ENCODE measurements at regions not wholly inside any gene's neighbourhood (a gene's known extent, or its start where the extent isn't known, plus 50 kb on each side); places are given as distances from the start of the nearest gene placed in this dataset.
"Not testable (repeated sequence)": the region's sequence is repeated elsewhere in the genome, so short reads cannot be mapped to it uniquely, and the experiment has no call there.

DNA sequence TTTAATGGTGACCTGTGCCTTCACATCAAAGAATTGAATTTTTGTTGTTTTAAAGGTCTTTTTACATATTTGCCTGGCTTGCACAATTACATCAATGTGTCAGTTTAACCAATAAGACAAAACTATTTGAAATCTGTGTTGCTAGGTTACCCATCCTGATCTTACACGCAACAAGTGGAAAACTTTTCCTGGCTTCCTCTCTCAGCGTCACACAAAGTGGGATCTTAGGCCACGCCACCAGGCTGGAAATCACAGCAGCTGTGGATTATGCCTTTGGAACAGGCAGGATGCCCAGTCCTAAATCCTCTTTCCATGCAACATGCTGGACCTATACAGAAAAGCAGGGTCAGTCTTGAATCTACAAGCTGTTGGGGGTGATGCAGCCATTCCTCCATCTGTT lies 298.2 kb upstream of the HNRNPA3 start:
- no peak for DNase-seq
- no peaks in the 10 kb centered on the region for H3K36me3 ChIP-seq (ENCODE audit: low read depth, missing control alignments)
- no peak overlapping the region for H3K27ac ChIP-seq
- no peak overlapping the region for H3K4me3 ChIP-seq
- intact Hi-C loops (cut with DNase I; ENCODE audit: low total_unique reads), result no loop called here
- 95 to 99% methylated on average over 3 of the region's 3 CpGs for WGBS, 2 donors
- no peaks in the 10 kb centered on the region for H3K4me1 ChIP-seq
- no peaks in the 10 kb centered on the region for H3K27me3 ChIP-seq
- TF ChIP-seq POLR2A (IDR thresholded peaks at IDR 0.05), result no peak
- TF ChIP-seq, protein P1, sequence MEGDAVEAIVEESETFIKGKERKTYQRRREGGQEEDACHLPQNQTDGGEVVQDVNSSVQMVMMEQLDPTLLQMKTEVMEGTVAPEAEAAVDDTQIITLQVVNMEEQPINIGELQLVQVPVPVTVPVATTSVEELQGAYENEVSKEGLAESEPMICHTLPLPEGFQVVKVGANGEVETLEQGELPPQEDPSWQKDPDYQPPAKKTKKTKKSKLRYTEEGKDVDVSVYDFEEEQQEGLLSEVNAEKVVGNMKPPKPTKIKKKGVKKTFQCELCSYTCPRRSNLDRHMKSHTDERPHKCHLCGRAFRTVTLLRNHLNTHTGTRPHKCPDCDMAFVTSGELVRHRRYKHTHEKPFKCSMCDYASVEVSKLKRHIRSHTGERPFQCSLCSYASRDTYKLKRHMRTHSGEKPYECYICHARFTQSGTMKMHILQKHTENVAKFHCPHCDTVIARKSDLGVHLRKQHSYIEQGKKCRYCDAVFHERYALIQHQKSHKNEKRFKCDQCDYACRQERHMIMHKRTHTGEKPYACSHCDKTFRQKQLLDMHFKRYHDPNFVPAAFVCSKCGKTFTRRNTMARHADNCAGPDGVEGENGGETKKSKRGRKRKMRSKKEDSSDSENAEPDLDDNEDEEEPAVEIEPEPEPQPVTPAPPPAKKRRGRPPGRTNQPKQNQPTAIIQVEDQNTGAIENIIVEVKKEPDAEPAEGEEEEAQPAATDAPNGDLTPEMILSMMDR (IDR thresholded peaks at IDR 0.05), result no peak
- no peaks in the 10 kb centered on the region for H3K9me3 ChIP-seq

DNA sequence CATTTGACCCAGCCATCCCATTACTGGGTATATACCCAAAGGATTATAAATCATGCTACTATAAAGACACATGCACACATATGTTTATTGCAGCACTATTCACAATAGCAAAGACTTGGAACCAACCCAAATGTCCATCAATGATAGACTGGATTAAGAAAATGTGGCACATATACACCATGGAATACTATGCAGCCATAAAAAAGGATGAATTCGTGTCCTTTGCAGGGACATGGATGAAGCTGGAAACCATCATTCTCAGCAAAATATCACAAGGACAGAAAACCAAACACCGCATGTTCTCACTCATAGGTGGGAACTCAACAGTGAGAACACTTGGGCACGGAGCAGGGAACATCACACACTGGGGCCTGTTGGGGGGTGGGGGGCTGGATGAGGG lies 290.0 kb upstream of the HNRNPA3 start:
- H3K9me3 ChIP-seq; H3K4me3 ChIP-seq; DNase-seq; H3K27ac ChIP-seq; H3K27me3 ChIP-seq; intact Hi-C loops (cut with DNase I; ENCODE audit: low total_unique reads); H3K36me3 ChIP-seq (ENCODE audit: low read depth, missing control alignments); H3K4me1 ChIP-seq: not testable (repeated sequence)
- 94 to 96% methylated on average over 3 of the region's 3 CpGs for WGBS, 2 donors

DNA sequence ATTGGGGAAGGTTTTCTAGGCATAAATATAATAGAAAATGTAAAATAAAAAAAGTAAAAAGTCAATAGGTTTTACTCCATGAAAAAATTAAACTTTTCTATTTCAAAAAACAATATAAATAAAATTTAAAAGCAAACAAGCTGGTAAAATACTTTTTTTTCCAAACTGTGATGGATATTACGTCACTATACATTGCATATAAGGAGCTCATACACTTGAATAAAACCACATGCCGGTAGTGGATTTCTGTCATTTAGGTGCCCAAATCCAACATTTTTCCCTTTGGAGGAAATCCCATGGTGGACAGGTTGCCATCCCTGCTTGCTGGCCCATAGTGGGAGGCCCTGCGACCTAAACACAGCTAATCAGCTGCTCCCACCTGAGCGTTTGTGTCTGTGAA lies 289.4 kb upstream of the HNRNPA3 start:
- no peaks in the 10 kb centered on the region for H3K36me3 ChIP-seq (ENCODE audit: low read depth, missing control alignments)
- WGBS, 2 donors, result 89 to 90% methylated on average over 4 of the region's 4 CpGs
- DNase-seq, result no peak
- no peak for TF ChIP-seq POLR2A (IDR thresholded peaks at IDR 0.05)
- TF ChIP-seq, protein P1 (IDR thresholded peaks at IDR 0.05), result no peak
- H3K4me3 ChIP-seq, result no peak overlapping the region
- intact Hi-C loops (cut with DNase I; ENCODE audit: low total_unique reads), result no loop called here
- no peak overlapping the region for H3K27ac ChIP-seq
- no peaks in the 10 kb centered on the region for H3K4me1 ChIP-seq
- no peaks in the 10 kb centered on the region for H3K9me3 ChIP-seq
- no peaks in the 10 kb centered on the region for H3K27me3 ChIP-seq

DNA sequence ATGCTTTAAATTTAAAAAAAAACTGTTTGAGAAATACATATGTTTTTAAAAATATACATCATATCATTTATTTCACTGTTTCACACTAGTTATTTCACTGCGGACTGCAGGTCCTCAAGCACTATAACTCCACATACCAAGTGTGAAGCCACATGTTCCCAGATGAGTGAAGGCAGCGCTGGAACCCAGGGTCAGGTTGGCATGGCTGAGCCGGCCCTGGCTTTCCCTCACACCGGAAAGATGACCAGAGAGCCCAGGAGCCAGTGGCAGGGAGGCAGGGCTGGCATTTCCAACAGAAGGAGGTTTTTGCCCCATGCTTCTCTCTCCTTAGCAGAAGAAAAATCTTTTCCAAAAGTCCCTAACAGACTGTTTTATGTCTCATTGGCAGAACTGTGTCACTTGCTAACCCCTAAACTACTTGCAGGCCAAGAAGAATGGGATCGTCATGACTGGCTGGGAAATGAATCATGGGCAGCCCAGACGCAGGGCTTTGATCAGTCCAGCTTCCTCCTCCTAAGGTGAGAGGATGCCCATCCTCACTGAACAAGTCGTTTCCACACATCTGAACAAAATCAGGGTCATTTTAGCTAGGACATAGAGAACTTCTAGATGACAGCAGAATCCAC lies 287.6 kb upstream of the HNRNPA3 start:
- intact Hi-C loops (cut with DNase I; ENCODE audit: low total_unique reads), result no loop called here
- WGBS, 2 donors, result 70% methylated on average over 7 of the region's 7 CpGs
- H3K4me1 ChIP-seq, result no peaks in the 10 kb centered on the region
- H3K9me3 ChIP-seq, result no peaks in the 10 kb centered on the region
- no peak overlapping the region for H3K4me3 ChIP-seq
- no peak for TF ChIP-seq POLR2A (IDR thresholded peaks at IDR 0.05)
- TF ChIP-seq, protein P1 (IDR thresholded peaks at IDR 0.05), result no peak
- H3K27ac ChIP-seq, result no peak overlapping the region
- no peaks in the 10 kb centered on the region for H3K27me3 ChIP-seq
- no peak for DNase-seq
- no peaks in the 10 kb centered on the region for H3K36me3 ChIP-seq (ENCODE audit: low read depth, missing control alignments)

DNA sequence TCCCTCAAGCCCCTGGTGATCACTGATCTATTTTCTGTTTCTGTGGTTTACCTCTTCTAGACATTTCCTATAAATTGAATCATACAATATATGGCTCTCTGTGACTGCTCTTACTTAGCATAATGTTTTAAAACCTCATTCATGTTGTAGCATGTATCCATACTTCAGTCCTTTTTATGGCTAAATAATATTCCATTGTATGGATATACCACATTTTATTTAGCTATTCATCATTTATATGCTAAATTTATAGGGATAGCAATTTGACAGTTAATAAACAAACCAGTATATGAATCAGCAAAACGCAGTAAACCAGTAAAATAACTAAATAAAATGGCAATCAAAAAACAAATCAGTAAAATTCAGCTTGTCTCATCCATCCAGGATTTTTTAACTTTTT lies 286.1 kb upstream of the HNRNPA3 start:
- no peaks in the 10 kb centered on the region for H3K4me1 ChIP-seq
- no peak for TF ChIP-seq POLR2A (IDR thresholded peaks at IDR 0.05)
- TF ChIP-seq, protein P1 (IDR thresholded peaks at IDR 0.05), result no peak
- WGBS, 2 donors, result 43 to 55% methylated on average over 1 of the region's 1 CpG
- intact Hi-C loops (cut with DNase I; ENCODE audit: low total_unique reads), result no loop called here
- no peaks in the 10 kb centered on the region for H3K27me3 ChIP-seq
- no peaks in the 10 kb centered on the region for H3K36me3 ChIP-seq (ENCODE audit: low read depth, missing control alignments)
- H3K9me3 ChIP-seq, result no peaks in the 10 kb centered on the region
- DNase-seq, result no peak
- H3K27ac ChIP-seq, result no peak overlapping the region
- H3K4me3 ChIP-seq, result no peak overlapping the region

DNA sequence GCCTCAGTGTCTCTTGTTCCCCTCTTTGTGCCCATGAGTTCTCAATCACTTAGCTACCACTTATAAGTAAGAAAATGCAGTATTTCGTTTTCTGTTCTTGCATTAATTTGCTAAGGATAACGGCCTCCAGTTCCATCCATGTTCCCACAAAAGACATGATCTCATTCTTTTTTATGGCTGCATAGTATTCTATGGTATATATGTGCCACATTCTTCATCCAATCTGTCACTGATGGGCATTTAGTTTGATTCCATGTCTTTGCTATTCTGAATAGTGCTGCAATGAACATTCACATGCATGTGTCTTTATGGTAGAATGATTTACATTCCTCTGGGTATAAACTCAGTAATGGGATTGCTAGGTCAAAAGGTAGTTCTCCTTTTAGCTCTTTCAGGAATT lies 283.2 kb upstream of the HNRNPA3 start:
- H3K27ac ChIP-seq; H3K4me3 ChIP-seq; H3K36me3 ChIP-seq (ENCODE audit: low read depth, missing control alignments); intact Hi-C loops (cut with DNase I; ENCODE audit: low total_unique reads); DNase-seq; H3K9me3 ChIP-seq; H3K27me3 ChIP-seq; H3K4me1 ChIP-seq: not testable (repeated sequence)
- 87 to 96% methylated on average over 2 of the region's 2 CpGs for WGBS, 2 donors
